ENCODE measurements at regions not wholly inside any gene's neighbourhood (a gene's known extent, or its start where the extent isn't known, plus 50 kb on each side); places are given as distances from the start of the nearest gene placed in this dataset.

DNA sequence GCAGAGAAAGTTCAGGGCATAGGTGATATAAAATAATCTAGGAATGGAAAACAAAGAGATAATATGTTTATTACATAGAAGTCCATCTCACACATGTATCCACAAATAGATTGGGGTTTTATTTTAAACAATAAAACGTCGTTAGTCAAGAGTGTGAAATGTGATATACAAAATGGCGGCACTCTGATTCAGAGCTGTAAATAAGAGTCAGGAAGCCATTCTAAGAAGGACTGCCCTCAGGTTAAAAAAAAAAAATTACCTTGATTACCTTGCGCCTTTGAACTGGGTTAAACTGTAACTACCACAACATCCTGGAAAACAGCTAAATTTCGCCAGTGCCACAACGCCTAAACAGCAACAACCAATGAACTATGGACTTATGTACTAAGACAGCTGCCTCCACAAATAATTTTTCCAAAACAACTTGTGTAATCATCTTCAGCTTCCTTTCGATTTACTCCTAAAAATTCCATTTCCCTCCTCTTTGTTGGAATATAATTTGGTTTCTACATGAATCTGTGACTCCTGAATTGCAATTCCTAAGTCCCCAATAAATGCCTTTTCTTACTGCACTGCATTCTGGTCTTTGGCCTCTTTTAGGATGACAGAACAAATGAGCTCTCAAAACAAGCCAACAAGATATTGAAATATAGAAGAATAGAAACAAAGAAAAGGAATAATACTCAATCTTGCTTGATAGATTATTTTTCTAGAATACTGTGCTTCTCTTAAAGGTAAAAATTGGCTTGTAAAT is 1019.5 kb upstream of the MAP3K7 start:
- TF ChIP-seq, protein P1, sequence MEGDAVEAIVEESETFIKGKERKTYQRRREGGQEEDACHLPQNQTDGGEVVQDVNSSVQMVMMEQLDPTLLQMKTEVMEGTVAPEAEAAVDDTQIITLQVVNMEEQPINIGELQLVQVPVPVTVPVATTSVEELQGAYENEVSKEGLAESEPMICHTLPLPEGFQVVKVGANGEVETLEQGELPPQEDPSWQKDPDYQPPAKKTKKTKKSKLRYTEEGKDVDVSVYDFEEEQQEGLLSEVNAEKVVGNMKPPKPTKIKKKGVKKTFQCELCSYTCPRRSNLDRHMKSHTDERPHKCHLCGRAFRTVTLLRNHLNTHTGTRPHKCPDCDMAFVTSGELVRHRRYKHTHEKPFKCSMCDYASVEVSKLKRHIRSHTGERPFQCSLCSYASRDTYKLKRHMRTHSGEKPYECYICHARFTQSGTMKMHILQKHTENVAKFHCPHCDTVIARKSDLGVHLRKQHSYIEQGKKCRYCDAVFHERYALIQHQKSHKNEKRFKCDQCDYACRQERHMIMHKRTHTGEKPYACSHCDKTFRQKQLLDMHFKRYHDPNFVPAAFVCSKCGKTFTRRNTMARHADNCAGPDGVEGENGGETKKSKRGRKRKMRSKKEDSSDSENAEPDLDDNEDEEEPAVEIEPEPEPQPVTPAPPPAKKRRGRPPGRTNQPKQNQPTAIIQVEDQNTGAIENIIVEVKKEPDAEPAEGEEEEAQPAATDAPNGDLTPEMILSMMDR (conservative IDR thresholded peaks at IDR 0.05; ENCODE audit: low read length): no peak
- no peak for DNase-seq (ENCODE audit: low read depth)
- H3K4me3 ChIP-seq (ENCODE audit: low read length): no peak overlapping the region

DNA sequence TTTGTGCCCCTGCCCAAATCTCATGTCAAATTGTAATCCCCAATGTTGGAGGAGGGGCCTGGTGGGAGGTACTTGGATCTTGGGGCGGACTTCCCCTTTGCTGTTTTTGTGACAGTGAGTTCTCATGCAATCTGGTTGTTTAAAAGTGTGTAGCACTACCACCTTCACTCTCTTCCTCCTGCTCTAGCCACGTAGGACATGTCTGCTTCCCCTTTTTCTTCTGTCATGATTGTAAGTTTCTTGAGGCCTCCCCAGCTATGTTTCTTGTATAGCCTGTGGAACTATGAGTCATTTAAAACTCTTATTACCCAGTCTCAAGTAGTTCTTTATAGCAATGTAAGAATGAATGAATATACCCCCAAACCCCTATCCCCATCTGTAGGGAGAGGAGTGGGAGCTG is 1013.7 kb upstream of the MAP3K7 start:
- no peak overlapping the region for H3K4me3 ChIP-seq (ENCODE audit: low read length)
- TF ChIP-seq, protein P1 (conservative IDR thresholded peaks at IDR 0.05; ENCODE audit: low read length): no peak
- no peak for DNase-seq (ENCODE audit: low read depth)

DNA sequence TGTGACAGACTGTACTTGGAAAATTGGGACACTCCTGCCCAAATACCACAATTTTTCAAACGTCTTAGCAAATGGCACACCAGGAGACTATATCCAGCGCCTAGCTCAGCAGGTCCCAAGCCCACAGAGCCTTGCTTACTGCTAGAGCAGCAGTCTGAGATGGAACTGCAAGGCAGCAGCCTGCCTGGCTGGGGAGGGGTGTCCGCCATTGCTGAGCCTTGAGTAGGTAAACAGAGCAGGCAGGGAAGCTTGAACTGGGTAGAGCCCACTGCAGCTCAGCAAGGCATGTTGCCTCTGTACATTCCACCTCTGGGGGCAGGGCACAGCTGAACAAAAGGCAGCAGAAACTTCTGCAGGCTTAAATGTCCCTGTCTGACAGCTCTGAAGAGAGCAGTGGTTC is 1003.3 kb upstream of the MAP3K7 start:
- no peak overlapping the region for H3K4me3 ChIP-seq (ENCODE audit: low read length)
- TF ChIP-seq, protein P1 (conservative IDR thresholded peaks at IDR 0.05; ENCODE audit: low read length): no peak
- no peak for DNase-seq (ENCODE audit: low read depth)

DNA sequence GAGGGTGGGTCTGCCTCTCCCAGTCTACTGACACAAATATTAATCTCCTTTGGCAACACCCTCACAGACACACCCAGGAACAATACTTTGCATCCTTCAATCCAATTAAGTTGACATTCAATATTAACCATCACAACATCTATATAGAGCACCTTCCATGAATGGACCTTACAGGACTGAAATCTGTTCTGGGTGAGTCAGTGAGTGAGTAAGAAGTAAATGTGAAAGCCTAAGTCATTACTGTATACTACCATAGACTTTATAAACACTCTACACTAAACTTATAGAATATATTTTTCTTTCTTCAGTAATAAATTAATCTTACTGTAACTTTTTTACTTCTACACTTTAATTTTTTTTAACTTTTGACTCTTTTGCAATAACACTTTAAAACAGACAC is 993.8 kb upstream of the MAP3K7 start:
- TF ChIP-seq, protein P1 (conservative IDR thresholded peaks at IDR 0.05; ENCODE audit: low read length): no peak
- no peak for DNase-seq (ENCODE audit: low read depth)
- no peak overlapping the region for H3K4me3 ChIP-seq (ENCODE audit: low read length)

DNA sequence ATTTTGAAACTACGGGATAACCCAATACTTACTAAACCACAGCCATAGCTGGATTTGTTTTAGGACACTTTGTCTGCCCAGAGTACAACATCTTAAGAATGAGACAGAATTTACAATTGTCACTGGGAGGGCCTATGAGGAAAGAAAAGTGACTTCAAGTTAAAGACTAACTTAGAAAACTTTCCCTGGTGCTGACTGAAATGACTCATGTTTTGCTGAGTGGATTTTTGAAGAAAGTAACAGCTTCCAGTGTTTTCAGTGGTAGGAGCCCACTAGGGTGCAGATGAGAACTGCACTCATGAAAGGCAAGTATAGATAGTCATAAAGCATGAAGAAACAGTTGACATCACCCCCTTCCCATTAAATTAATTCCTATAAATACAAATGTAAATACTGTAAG is 988.2 kb upstream of the MAP3K7 start:
- TF ChIP-seq, protein P1 (conservative IDR thresholded peaks at IDR 0.05; ENCODE audit: low read length): no peak
- no peak overlapping the region for H3K4me3 ChIP-seq (ENCODE audit: low read length)
- DNase-seq (ENCODE audit: low read depth): no peak

DNA sequence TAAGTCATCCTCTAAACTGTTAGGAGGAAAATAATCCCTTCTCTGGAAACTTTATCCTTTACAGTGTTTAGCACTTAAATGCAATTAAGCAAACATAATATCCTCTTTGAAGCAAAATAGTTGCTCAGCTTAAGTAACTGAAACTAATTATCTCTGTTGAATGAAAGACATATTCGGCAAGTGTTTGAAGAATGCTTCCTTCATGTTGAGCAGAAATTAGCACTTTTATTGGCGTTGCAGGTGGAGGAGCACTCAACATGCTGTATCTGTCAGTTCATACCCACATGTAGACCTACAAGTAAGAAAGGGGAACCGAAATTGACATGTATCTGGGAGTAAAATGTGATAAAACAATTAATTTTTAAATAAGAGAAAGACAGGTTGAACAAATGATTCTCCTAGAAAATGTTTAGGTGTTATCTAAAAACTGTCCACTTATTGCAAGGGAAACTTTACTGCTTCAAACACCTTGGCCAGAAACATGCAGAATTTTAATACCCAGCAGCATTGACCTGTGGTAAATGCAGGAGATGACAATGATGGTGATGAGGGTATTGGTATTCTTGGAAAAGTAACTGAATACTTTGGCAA is 987.0 kb upstream of the MAP3K7 start:
- DNase-seq (ENCODE audit: low read depth): no peak
- TF ChIP-seq, protein P1 (conservative IDR thresholded peaks at IDR 0.05; ENCODE audit: low read length): no peak
- H3K4me3 ChIP-seq (ENCODE audit: low read length): no peak overlapping the region

DNA sequence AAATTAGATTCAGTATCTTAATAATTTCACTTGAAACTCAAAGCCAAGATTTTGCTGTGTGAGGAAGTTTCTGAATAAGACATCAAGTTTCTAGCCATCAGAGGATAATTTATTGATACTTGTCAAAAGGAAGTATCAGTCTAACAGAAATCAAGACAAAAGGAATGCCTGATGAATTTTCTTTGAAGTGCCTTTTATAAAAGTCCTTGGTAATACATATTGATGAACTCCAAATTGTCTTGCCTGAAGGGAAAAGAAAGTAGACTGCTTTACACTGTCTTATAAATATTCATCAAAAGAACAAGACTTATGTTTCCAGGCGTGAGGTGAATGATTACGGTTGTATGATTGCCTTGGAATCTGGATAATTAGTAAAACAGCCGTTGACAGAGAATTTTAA is 986.0 kb upstream of the MAP3K7 start:
- no peak overlapping the region for H3K4me3 ChIP-seq (ENCODE audit: low read length)
- DNase-seq (ENCODE audit: low read depth): no peak
- TF ChIP-seq, protein P1 (conservative IDR thresholded peaks at IDR 0.05; ENCODE audit: low read length): no peak
